ENCODE measurements at regions not wholly inside any gene's neighbourhood (a gene's known extent, or its start where the extent isn't known, plus 50 kb on each side); places are given as distances from the start of the nearest gene placed in this dataset.

DNA sequence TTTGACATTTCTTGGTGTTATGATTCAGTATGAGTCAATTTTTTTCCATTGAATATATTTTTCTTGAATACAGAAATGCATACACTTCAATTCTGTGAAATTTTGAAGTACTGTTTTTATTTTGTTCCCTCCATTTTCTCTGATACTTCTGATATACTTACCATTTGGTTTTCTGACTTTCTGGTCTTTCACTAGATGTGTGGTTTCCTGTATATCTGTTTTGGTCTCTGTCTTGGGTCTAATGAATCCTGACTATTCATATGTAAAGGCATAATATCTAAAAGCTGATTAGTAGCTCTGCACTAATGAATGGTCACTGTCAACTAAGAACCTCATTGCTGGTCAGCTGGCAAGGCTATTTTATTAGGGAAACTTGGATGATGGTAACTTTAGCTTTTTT is 345.6 kb downstream of the GRB14 start:
- Histone ChIP-seq H3K9me3 (no peaks in the 10 kb centered on the region), H3K4me1 (no peaks in the 10 kb centered on the region), H3K4me3 (no peak overlapping the region), H3K36me3 (no peaks in the 10 kb centered on the region), H3K27ac (replicated peaks in 1 of 4) (no peak overlapping the region), H3K27me3 (no peaks in the 10 kb centered on the region)
- DNase-seq (ENCODE audit: extremely low spot score) = no peak
- TF ChIP-seq EP300 (IDR thresholded peaks at IDR 0.05) (no peak), POLR2AphosphoS5 (IDR thresholded peaks at IDR 0.05) (no peak), POLR2A (IDR thresholded peaks at IDR 0.05; ENCODE audit: low read depth) (no peak), CTCF (IDR thresholded peaks at IDR 0.05) (no peak)
- intact Hi-C loops (cut with DNase I) = no loop called here

DNA sequence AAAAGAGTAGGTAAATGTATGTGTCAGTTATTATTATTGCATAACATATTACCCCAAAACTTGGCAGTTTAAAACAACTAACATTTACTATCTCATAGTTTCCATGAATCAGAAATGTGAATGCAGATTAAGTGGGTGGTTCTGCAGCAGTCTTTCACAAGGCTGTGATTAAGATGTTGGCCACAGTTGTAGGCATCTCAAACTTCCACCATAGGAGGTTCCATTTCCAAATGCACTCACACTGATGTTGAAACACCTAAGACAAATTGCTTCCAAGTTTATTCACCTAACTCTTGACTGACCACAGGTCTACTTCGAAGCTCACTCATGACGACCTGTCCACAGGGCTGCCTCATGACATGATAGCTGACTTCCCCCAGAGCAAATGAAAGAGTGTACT is 360.8 kb downstream of the GRB14 start:
- TF ChIP-seq POLR2A (IDR thresholded peaks at IDR 0.05; ENCODE audit: low read depth) = no peak
- no peak for TF ChIP-seq EP300 (IDR thresholded peaks at IDR 0.05)
- no peak for TF ChIP-seq CTCF (IDR thresholded peaks at IDR 0.05)
- TF ChIP-seq POLR2AphosphoS5 (IDR thresholded peaks at IDR 0.05) = no peak
- intact Hi-C loops (cut with DNase I) = no loop called here
- Histone ChIP-seq H3K27me3 (no peaks in the 10 kb centered on the region), H3K36me3 (no peaks in the 10 kb centered on the region), H3K4me1 (no peaks in the 10 kb centered on the region), H3K27ac (replicated peaks in 1 of 4) (no peak overlapping the region), H3K9me3 (no peaks in the 10 kb centered on the region), H3K4me3 (no peak overlapping the region)
- no peak for DNase-seq (ENCODE audit: extremely low spot score)
- WGBS = 64% methylated on average over 2 of the region's 2 CpGs

DNA sequence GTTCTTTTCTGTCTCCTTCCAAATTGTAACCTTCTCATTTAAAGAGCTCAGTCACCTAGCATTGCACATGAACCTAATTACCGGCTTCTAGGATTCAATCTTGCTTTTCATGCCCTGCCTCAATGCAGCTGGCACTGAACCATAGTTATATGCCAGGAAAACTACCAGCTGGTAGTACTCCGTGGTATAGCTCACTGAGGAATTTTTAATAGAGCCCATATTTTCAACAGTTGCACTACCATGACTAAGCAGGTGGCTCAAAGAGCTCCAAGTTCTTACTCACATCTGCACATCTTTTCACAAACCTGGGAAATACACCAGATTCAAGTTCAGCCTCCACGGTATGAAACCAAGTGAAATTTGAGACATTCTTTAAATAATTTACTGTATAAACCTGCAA is 363.5 kb downstream of the GRB14 start:
- no peaks in the 10 kb centered on the region for H3K9me3 ChIP-seq
- no peak for DNase-seq (ENCODE audit: extremely low spot score)
- WGBS = 48% methylated on average over 3 of the region's 3 CpGs
- no peak overlapping the region for H3K4me3 ChIP-seq
- H3K27me3 ChIP-seq = no peaks in the 10 kb centered on the region
- H3K27ac ChIP-seq (replicated peaks in 1 of 4) = no peak overlapping the region
- no peaks in the 10 kb centered on the region for H3K4me1 ChIP-seq
- intact Hi-C loops (cut with DNase I) = no loop called here
- TF ChIP-seq EP300 (IDR thresholded peaks at IDR 0.05) (no peak), POLR2A (IDR thresholded peaks at IDR 0.05; ENCODE audit: low read depth) (no peak), CTCF (IDR thresholded peaks at IDR 0.05) (no peak), POLR2AphosphoS5 (IDR thresholded peaks at IDR 0.05) (no peak)
- no peaks in the 10 kb centered on the region for H3K36me3 ChIP-seq

DNA sequence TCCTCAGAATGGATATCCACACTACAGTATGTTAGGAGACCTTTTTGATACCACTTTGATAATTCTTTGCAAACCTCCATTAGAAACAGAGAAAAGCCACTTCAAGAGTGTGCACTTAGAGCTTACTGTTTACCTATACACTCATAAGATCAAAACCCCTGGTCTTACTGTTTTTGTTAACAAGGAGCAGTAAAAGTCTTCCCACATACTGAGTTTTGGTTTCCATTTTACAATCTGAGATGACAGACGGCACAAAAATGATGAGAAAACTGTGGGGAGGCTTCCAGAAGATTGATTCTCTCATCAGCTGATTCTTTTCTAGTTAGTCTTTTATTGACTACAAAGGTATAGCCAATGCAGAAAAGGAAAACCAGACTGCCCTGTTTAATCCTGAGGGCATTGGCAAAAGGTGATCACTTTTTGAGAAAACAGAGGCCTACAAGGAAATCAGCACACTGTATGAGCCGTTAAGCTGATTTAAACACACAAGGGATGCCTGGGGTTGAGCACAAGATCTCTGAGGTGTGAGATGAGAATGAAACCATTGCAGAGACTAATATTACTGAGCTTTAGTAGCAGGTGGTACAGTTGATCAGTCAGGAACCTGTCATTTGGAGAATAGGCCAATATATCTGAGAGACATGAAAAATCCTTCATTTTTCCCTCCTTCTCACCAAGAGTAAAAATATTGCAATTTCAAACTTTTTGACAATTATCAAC is 368.6 kb downstream of the GRB14 start:
- intact Hi-C loops (cut with DNase I) = no loop called here
- 76% methylated on average over 2 of the region's 2 CpGs for WGBS
- Histone ChIP-seq H3K4me1 (no peaks in the 10 kb centered on the region), H3K4me3 (no peak overlapping the region), H3K36me3 (no peaks in the 10 kb centered on the region), H3K27me3 (no peaks in the 10 kb centered on the region), H3K27ac (replicated peaks in 1 of 4) (no peak overlapping the region), H3K9me3 (no peaks in the 10 kb centered on the region)
- TF ChIP-seq EP300 (IDR thresholded peaks at IDR 0.05) (no peak), POLR2A (IDR thresholded peaks at IDR 0.05; ENCODE audit: low read depth) (no peak), CTCF (IDR thresholded peaks at IDR 0.05) (no peak), POLR2AphosphoS5 (IDR thresholded peaks at IDR 0.05) (no peak)
- no peak for DNase-seq (ENCODE audit: extremely low spot score)

GRCh38 chr2:164243315-164243714 is 378.0 kb downstream of the GRB14 start:
- Histone ChIP-seq H3K27me3 (no peaks in the 10 kb centered on the region), H3K9me3 (no peaks in the 10 kb centered on the region), H3K4me1 (no peaks in the 10 kb centered on the region), H3K4me3 (no peak overlapping the region), H3K36me3 (no peaks in the 10 kb centered on the region), H3K27ac (replicated peaks in 1 of 4) (no peak overlapping the region)
- DNase-seq (ENCODE audit: extremely low spot score) = no peak
- no peak for TF ChIP-seq EP300 (IDR thresholded peaks at IDR 0.05)
- no peak for TF ChIP-seq POLR2A (IDR thresholded peaks at IDR 0.05; ENCODE audit: low read depth)
- TF ChIP-seq CTCF (IDR thresholded peaks at IDR 0.05) = no peak
- no peak for TF ChIP-seq POLR2AphosphoS5 (IDR thresholded peaks at IDR 0.05)
- intact Hi-C loops (cut with DNase I) = no loop called here

Data from esophagus muscularis mucosa (tissue), 4 donors.